Osteoblast (primary cell): ENCODE measurements at regions not wholly inside any gene's neighbourhood (a gene's known extent, or its start where the extent isn't known, plus 50 kb on each side); places are given as distances from the start of the nearest gene placed in this dataset.

Experiments used
- DNase-seq: peaks from one replicate; pipeline ENCODE4 v3.0.0; 2011; ENCODE audit warnings: low spot score, mixed read lengths; ENCODE audit not compliant: insufficient read length; ENCODE audit errors: missing footprints
- H2AFZ ChIP-seq: 2 replicates; pipeline ENCODE4 v1.6.0; 2011; ENCODE audit warnings: mild to moderate bottlenecking, low read length
- H3K27ac ChIP-seq: 2 replicates; pipeline ENCODE4 v1.5.1; 2011; ENCODE audit warnings: mild to moderate bottlenecking, low read depth, low read length, moderate library complexity
- H3K27me3 ChIP-seq: 2 replicates; pipeline ENCODE4 v1.6.0; 2012; ENCODE audit warnings: mild to moderate bottlenecking, control low read depth, inconsistent platforms, low read length, moderate library complexity; ENCODE audit not compliant: insufficient read depth
- H3K36me3 ChIP-seq: 2 replicates; pipeline ENCODE4 v1.5.1; 2011; ENCODE audit warnings: mild to moderate bottlenecking, low read length, control low read depth, moderate library complexity; ENCODE audit not compliant: insufficient read depth
- H3K4me1 ChIP-seq: 2 replicates; pipeline ENCODE4 v1.5.1; 2011; ENCODE audit warnings: mild to moderate bottlenecking, low read length, control low read depth, moderate library complexity; ENCODE audit not compliant: insufficient read depth
- H3K4me2 ChIP-seq: 2 replicates; pipeline ENCODE4 v1.6.0; 2011; ENCODE audit warnings: mild to moderate bottlenecking, low read length; ENCODE audit not compliant: insufficient read depth
- H3K4me3 ChIP-seq: fragments of 200-600 bp; sonication (generic); 3 replicates; pipeline ENCODE4 v1.5.1; 2012; ENCODE audit warnings: mild to moderate bottlenecking, low read length, inconsistent platforms; ENCODE audit not compliant: insufficient read depth
- H3K79me2 ChIP-seq: 2 replicates; pipeline ENCODE4 v1.6.0; 2012; ENCODE audit warnings: mild to moderate bottlenecking, low read length, control low read depth, inconsistent platforms; ENCODE audit not compliant: insufficient read depth
- H3K9me3 ChIP-seq: 2 replicates; pipeline ENCODE4 v1.5.1; 2011; ENCODE audit warnings: low read depth, low read length, control low read depth
- H4K20me1 ChIP-seq: 2 replicates; pipeline ENCODE4 v1.6.0; 2012; ENCODE audit warnings: mild to moderate bottlenecking, low read length, control low read depth; ENCODE audit not compliant: insufficient read depth
- TF ChIP-seq, protein P1 (sequence below): IDR thresholded peaks from 2 replicates; pipeline ENCODE4 v1.5.1; 2011; ENCODE audit warnings: mild to moderate bottlenecking, low read depth, low read length, moderate library complexity; ENCODE audit errors: extremely low read depth

- Histone ChIP-seq H2AFZ (peak overlapping the region; percentile 74), H3K27ac (peak overlapping the region; percentile 59), H3K4me1 (peaks cover 14% of the 10 kb centered on the region), H3K4me3 (peak overlapping the region; percentile 14), H3K27me3 (no peaks in the 10 kb centered on the region), H3K9me3 (no peaks in the 10 kb centered on the region), H4K20me1 (no peaks in the 10 kb centered on the region), H3K79me2 (no peaks in the 10 kb centered on the region), H3K36me3 (no peaks in the 10 kb centered on the region), H3K4me2 (peak overlapping the region; percentile 68)
- no peak for DNase-seq
- TF ChIP-seq, protein P1, sequence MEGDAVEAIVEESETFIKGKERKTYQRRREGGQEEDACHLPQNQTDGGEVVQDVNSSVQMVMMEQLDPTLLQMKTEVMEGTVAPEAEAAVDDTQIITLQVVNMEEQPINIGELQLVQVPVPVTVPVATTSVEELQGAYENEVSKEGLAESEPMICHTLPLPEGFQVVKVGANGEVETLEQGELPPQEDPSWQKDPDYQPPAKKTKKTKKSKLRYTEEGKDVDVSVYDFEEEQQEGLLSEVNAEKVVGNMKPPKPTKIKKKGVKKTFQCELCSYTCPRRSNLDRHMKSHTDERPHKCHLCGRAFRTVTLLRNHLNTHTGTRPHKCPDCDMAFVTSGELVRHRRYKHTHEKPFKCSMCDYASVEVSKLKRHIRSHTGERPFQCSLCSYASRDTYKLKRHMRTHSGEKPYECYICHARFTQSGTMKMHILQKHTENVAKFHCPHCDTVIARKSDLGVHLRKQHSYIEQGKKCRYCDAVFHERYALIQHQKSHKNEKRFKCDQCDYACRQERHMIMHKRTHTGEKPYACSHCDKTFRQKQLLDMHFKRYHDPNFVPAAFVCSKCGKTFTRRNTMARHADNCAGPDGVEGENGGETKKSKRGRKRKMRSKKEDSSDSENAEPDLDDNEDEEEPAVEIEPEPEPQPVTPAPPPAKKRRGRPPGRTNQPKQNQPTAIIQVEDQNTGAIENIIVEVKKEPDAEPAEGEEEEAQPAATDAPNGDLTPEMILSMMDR = no peak
Measured at GRCh38 chr4:66062044-66062443, 391.8 kb upstream of the EPHA5 start.

GRCh38 chr4:66059556-66059955 lies 389.3 kb upstream of the EPHA5 start:
- TF ChIP-seq, protein P1 = no peak
- Histone ChIP-seq H2AFZ (no peak overlapping the region), H3K4me1 (peaks cover 14% of the 10 kb centered on the region), H3K27ac (no peak overlapping the region), H3K36me3 (no peaks in the 10 kb centered on the region), H3K79me2 (no peaks in the 10 kb centered on the region), H3K4me2 (no peak overlapping the region), H3K27me3 (no peaks in the 10 kb centered on the region), H3K9me3 (no peaks in the 10 kb centered on the region), H4K20me1 (no peaks in the 10 kb centered on the region), H3K4me3 (no peak overlapping the region)
- DNase-seq = no peak

- DNase-seq = no peak
- Histone ChIP-seq H3K36me3 (no peaks in the 10 kb centered on the region), H3K4me2 (no peak overlapping the region), H3K79me2 (no peaks in the 10 kb centered on the region), H3K4me3 (no peak overlapping the region), H3K27ac (no peak overlapping the region), H3K4me1 (peaks cover 14% of the 10 kb centered on the region), H4K20me1 (no peaks in the 10 kb centered on the region), H3K9me3 (no peaks in the 10 kb centered on the region), H3K27me3 (no peaks in the 10 kb centered on the region), H2AFZ (no peak overlapping the region)
- TF ChIP-seq, protein P1 = no peak
Measured at GRCh38 chr4:66059136-66059535, 388.8 kb upstream of the EPHA5 start.

- TF ChIP-seq, protein P1 = no peak
- no peaks in the 10 kb centered on the region for H3K4me1 ChIP-seq
- H3K9me3 ChIP-seq = no peaks in the 10 kb centered on the region
Measured at GRCh38 chr4:66055999-66056398, 385.7 kb upstream of the EPHA5 start.

More at GRCh38 chr4:66055999-66056398, 385.7 kb upstream of the EPHA5 start:
- DNase-seq = no peak
- Histone ChIP-seq H2AFZ (no peak overlapping the region), H3K36me3 (no peaks in the 10 kb centered on the region), H4K20me1 (no peaks in the 10 kb centered on the region), H3K27ac (no peak overlapping the region), H3K4me2 (no peak overlapping the region), H3K27me3 (no peaks in the 10 kb centered on the region), H3K79me2 (no peaks in the 10 kb centered on the region), H3K4me3 (no peak overlapping the region)
